ENCODE measurements at regions not wholly inside any gene's neighbourhood (a gene's known extent, or its start where the extent isn't known, plus 50 kb on each side); places are given as distances from the start of the nearest gene placed in this dataset.
"Not testable (repeated sequence)": the region's sequence is repeated elsewhere in the genome, so short reads cannot be mapped to it uniquely, and the experiment has no call there.

DNA sequence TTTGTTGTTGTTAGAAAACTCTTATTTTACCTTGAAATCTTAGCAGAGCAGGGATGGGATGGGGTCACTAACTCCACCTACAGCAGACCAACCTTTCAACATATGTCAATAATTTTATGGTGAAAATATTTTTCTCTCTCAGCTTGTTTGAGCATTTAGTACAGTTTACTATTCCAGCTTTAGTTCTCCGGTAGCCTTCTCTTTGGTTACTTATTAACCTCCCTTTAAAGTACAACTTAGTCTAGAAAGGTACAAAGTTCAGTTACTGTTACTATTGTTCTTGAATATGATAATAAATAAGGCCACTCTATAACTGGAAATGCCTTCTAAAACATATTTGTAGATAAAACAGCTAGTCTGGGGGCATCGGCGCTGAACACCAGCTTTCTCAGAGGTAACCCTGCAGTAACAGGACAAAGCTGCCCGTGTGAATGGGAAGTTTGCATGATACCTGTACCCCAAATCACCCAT is 233.3 kb downstream of the PCSK1 start:
- no peaks in the 10 kb centered on the region for H3K36me3 ChIP-seq (ENCODE audit: control insufficient read depth, insufficient read depth, low read length)
- TF ChIP-seq, protein P1, sequence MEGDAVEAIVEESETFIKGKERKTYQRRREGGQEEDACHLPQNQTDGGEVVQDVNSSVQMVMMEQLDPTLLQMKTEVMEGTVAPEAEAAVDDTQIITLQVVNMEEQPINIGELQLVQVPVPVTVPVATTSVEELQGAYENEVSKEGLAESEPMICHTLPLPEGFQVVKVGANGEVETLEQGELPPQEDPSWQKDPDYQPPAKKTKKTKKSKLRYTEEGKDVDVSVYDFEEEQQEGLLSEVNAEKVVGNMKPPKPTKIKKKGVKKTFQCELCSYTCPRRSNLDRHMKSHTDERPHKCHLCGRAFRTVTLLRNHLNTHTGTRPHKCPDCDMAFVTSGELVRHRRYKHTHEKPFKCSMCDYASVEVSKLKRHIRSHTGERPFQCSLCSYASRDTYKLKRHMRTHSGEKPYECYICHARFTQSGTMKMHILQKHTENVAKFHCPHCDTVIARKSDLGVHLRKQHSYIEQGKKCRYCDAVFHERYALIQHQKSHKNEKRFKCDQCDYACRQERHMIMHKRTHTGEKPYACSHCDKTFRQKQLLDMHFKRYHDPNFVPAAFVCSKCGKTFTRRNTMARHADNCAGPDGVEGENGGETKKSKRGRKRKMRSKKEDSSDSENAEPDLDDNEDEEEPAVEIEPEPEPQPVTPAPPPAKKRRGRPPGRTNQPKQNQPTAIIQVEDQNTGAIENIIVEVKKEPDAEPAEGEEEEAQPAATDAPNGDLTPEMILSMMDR (conservative IDR thresholded peaks at IDR 0.05), result no peak
- H3K4me1 ChIP-seq (ENCODE audit: control insufficient read depth, insufficient read depth, low read length), result no peaks in the 10 kb centered on the region
- no peak for DNase-seq
- no peak overlapping the region for H3K4me3 ChIP-seq (ENCODE audit: low read length)
- no peaks in the 10 kb centered on the region for H3K27me3 ChIP-seq (ENCODE audit: control insufficient read depth, insufficient read depth, low read length, poor library complexity, severe bottlenecking)
- WGBS, 2 experiments (ENCODE audit: insufficient coverage in 1 of 2, insufficient read length in 1 of 2), result 93% methylated on average over 4 of the region's 4 CpGs; no CpG with 5 or more reads in 1 of the 2 experiments
- Mint-ChIP-seq H3K27me3 (ENCODE audit: insufficient read depth) (no peaks in the 10 kb centered on the region), H3K27ac (no peak overlapping the region), H3K36me3 (ENCODE audit: low read depth) (no peaks in the 10 kb centered on the region), H3K9me3 (no peaks in the 10 kb centered on the region), H3K4me1 (peaks cover 3% of the 10 kb centered on the region), H3K4me3 (no peak overlapping the region)
- no peaks in the 10 kb centered on the region for H3K9me3 ChIP-seq (ENCODE audit: control insufficient read depth, low read length)
- no peak overlapping the region for H3K27ac ChIP-seq (ENCODE audit: low read depth, low read length)
- no peak overlapping the region for H3K9ac ChIP-seq (ENCODE audit: extremely low read depth, low read length, poor library complexity, severe bottlenecking)

DNA sequence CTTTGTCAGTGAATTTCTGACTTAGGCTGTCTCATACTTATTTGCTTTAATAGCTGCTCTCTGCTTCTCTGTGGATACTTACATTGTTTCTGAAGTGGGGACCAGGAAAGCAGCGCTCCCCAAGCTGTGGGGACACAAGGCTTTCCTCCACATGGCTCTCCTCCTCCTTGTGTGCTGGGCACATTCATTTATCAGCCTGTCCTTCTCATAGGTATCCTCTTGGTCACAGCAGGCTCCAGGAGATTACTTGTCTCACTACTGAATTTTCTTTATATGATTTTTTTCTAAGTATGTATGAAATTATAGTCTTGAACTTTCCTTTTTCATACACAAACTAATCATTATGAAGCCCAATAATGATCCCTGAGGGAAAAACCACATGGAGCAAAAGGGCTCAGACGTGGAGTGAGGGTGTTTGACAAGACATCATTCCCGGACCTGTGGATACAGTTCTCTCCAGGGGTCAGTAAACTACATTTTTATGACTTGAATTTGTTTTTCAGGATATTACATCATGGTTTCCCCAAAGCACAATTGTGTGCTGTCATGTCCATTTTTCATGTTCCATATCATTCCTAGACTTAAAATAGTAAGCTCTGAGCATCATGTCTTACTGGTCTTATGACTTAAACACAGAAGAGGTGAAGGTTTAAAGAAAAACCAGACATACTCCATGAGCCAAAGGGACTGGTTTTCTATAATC is 234.5 kb downstream of the PCSK1 start:
- H3K27ac ChIP-seq (ENCODE audit: low read depth, low read length), result no peak overlapping the region
- no peak overlapping the region for H3K27ac Mint-ChIP-seq
- H3K4me3 ChIP-seq (ENCODE audit: low read length), result no peak overlapping the region
- H3K4me1 ChIP-seq (ENCODE audit: control insufficient read depth, insufficient read depth, low read length), result no peaks in the 10 kb centered on the region
- H3K36me3 ChIP-seq (ENCODE audit: control insufficient read depth, insufficient read depth, low read length), result no peaks in the 10 kb centered on the region
- no peaks in the 10 kb centered on the region for H3K27me3 ChIP-seq (ENCODE audit: control insufficient read depth, insufficient read depth, low read length, poor library complexity, severe bottlenecking)
- 94 to 100% methylated on average over 2 to 3 of the region's 3 CpGs for WGBS, 2 experiments (ENCODE audit: insufficient coverage in 1 of 2, insufficient read length in 1 of 2)
- no peaks in the 10 kb centered on the region for H3K27me3 Mint-ChIP-seq (ENCODE audit: insufficient read depth)
- H3K4me3 Mint-ChIP-seq, result no peak overlapping the region
- peaks cover 3% of the 10 kb centered on the region for H3K4me1 Mint-ChIP-seq
- no peaks in the 10 kb centered on the region for H3K9me3 ChIP-seq (ENCODE audit: control insufficient read depth, low read length)
- DNase-seq, result no peak
- H3K9ac ChIP-seq (ENCODE audit: extremely low read depth, low read length, poor library complexity, severe bottlenecking), result no peak overlapping the region
- H3K9me3 Mint-ChIP-seq, result no peaks in the 10 kb centered on the region
- H3K36me3 Mint-ChIP-seq (ENCODE audit: low read depth), result no peaks in the 10 kb centered on the region
- TF ChIP-seq, protein P1 (conservative IDR thresholded peaks at IDR 0.05), result no peak

DNA sequence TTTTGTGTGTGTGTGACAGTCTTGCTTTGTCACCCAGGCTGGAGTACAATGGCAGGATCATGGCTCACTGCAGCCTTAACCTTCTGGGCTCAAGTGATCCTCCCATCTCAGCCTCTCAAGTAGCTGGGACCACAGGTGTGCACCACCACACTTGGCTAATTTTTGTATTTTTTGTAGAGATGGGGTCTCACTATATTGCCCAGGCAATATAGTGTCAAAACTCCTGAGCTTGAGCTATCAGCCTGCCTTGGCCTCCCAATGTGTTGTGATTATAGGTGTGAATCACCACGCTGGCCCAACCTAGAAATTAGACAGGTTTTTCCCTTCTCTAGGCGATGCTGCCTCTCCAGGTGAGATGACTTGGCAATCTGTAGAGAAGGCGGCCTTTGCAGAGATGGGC is 235.3 kb downstream of the PCSK1 start:
- H3K9me3 ChIP-seq (ENCODE audit: control insufficient read depth, low read length); H3K4me1 Mint-ChIP-seq; H3K27me3 Mint-ChIP-seq (ENCODE audit: insufficient read depth); DNase-seq; H3K9ac ChIP-seq (ENCODE audit: extremely low read depth, low read length, poor library complexity, severe bottlenecking); H3K4me3 ChIP-seq (ENCODE audit: low read length); H3K9me3 Mint-ChIP-seq; H3K36me3 ChIP-seq (ENCODE audit: control insufficient read depth, insufficient read depth, low read length); H3K27ac Mint-ChIP-seq; H3K4me1 ChIP-seq (ENCODE audit: control insufficient read depth, insufficient read depth, low read length); H3K27me3 ChIP-seq (ENCODE audit: control insufficient read depth, insufficient read depth, low read length, poor library complexity, severe bottlenecking); H3K36me3 Mint-ChIP-seq (ENCODE audit: low read depth); H3K4me3 Mint-ChIP-seq; H3K27ac ChIP-seq (ENCODE audit: low read depth, low read length): not testable (repeated sequence)
- WGBS, 2 experiments (ENCODE audit: insufficient coverage in 1 of 2, insufficient read length in 1 of 2), result 90 to 95% methylated on average over 1 to 3 of the region's 3 CpGs
